Left ventricle myocardium superior (tissue), 1 donor: ENCODE measurements at regions not wholly inside any gene's neighbourhood (a gene's known extent, or its start where the extent isn't known, plus 50 kb on each side); places are given as distances from the start of the nearest gene placed in this dataset.
"Not testable (repeated sequence)": the region's sequence is repeated elsewhere in the genome, so short reads cannot be mapped to it uniquely, and the experiment has no call there.

Experiments
- ATAC-seq: fragments of 200-7000 bp; cut with Tn5 transposase; one replicate; pipeline ENCODE4 v1.9.1; 2020; ENCODE audit warnings: mild to moderate bottlenecking, moderate library complexity
- DNase-seq: peaks from one replicate; pipeline ENCODE4 v3.0.0-alpha.2; 2020
- intact Hi-C: fragments of 100-400 bp; cut with micrococcal nuclease; formaldehyde crosslinking; loops from one replicate; pipeline ENCODE4 v1.11.0; 2022
- donor health status: DM: no; HTN: yes; CAD: no; lungs with severe emphysema.

- ATAC-seq (no peak), DNase-seq (no peak)
- intact Hi-C loops = no loop called here
Measured at GRCh38 chr7:91352091-91352490, 87.9 kb downstream of the FZD1 start.

GRCh38 chr7:91353848-91354247 is 89.6 kb downstream of the FZD1 start:
- DNase-seq (no peak), ATAC-seq (no peak)
- intact Hi-C loops = no loop called here

- no peak for ATAC-seq
- DNase-seq = no peak
- intact Hi-C loops = no loop called here
Measured at GRCh38 chr7:91355695-91356435, 91.6 kb downstream of the FZD1 start.

DNA sequence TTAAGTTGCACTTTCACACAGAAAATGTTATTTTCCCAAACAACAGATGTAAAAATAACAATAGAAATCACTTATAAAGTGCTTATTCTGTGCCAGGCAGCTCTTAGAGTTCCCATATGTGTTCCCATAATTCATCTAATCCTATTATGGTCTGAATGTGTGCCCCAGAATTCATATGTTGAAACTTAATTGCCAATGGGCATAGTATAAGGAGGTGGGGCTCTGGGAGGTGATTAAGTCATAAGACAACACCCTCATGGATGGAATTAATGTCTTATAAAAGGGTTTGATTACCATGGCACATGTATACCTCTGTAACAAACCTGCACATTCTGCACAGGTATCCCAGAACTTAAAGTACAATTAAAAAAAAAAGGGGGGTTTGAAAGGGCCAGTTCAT is 92.7 kb downstream of the FZD1 start:
- intact Hi-C loops = no loop called here
- no peak for ATAC-seq
- no peak for DNase-seq

DNA sequence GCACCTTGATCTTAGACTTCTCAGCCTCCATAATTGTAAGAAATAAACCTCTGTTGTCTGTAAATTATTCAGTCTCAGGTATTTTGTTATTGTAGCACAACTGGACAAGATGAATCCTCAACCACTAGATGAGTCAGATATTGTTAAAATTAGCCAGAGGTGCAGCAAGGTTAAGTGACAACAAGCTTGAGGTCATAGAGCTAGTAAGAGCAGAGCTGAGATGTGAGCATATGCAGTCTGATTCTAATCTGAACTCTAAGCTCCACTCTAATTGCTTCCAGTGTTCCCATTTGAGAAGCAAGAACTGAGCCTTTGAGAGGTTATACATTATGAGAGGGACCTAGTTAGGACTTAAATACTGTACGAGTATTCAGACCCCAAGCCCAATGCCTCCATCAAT is 93.1 kb downstream of the FZD1 start:
- ATAC-seq (no peak), DNase-seq (no peak)
- intact Hi-C loops = no loop called here

- DNase-seq (no peak), ATAC-seq (no peak)
- intact Hi-C loops = no loop called here
Measured at GRCh38 chr7:91357901-91358300, 93.7 kb downstream of the FZD1 start.

- ATAC-seq (no peak), DNase-seq (no peak)
- intact Hi-C loops = no loop called here
Measured at GRCh38 chr7:91358303-91358702, 94.1 kb downstream of the FZD1 start.

DNA sequence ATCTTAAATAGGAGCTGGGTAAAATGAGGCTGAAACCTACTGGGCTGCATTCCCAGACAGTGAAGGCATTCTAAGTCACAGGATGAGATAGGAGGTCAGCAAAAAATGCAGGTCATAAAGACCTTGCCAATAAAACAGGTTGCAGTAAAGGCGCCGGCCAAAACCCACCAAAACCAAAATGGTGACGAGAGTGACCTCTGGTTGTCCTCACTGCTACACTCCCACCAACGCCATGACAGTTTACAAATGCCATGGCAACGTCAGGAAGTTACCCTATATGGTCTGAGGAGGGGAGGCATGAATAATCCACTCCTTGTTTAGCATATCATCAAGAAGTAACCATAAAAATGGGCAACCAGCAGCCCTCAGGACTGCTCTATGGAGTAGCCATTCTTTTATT is 100.9 kb downstream of the FZD1 start:
- DNase-seq, intact Hi-C loops, ATAC-seq: not testable (repeated sequence)

DNA sequence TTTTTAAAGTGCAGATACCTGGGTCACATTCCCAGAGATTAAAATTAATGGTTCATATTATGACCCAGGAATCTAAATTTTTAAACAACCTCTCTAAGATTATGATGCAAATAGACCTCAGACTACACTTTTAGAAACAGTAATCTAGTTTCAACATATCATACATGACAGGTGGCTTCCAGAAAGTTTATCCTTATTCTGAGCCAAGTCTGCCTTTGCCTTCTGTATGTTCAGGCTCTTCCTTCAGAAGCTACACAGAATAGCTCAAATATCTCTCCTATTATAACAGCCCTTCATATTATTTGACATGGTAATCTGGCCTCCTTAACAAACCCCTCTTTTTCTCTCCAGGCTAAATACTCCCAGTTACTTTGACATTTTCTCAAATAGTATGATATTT is 101.9 kb downstream of the FZD1 start:
- no peak for DNase-seq
- intact Hi-C loops = no loop called here
- no peak for ATAC-seq

DNA sequence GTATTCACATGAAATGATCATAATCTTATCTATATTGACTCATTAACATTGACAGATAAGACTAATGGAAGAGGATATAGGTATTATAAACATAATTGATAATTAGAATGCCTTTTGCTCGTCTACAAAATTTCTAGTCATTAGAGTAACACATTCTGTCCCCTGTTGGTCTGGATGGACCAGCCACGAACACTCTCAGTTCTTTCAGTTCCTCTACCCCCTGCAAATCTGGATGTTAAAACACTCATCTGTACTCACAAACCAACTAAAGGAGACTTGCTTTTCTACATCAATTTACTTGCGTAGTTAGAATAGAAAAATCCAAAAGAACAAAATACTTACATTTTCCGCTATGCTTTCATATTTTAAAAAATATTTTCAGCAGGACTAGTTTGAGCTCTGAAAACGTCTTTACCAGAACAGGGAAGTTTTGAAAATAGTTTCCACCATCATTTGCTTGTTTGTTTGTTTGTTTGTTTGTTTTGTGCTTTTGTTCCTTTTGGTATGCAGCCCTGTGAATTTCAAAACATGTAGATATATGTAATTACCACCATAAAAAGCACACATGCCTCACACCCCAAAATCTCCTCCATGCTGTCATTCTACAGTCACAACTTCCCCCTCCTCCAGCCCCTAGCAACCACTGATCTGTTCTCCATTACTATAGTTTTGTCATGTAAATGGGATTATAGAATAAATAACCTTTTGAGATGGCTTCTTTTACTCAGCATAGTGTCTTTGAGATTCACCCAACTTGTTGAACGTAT is 103.8 kb downstream of the FZD1 start:
- DNase-seq (no peak), ATAC-seq (no peak)
- intact Hi-C loops = no loop called here

GRCh38 chr7:91372323-91372722 is 108.1 kb downstream of the FZD1 start:
- DNase-seq (no peak), ATAC-seq (no peak)
- intact Hi-C loops = no loop called here

GRCh38 chr7:91373111-91373800 is 109.0 kb downstream of the FZD1 start:
- no peak for ATAC-seq
- intact Hi-C loops = no loop called here

GRCh38 chr7:91374321-91374989 is 110.2 kb downstream of the FZD1 start:
- intact Hi-C loops = no loop called here
- ATAC-seq (no peak), DNase-seq (no peak)

More at GRCh38 chr7:91373111-91373800, 109.0 kb downstream of the FZD1 start:
- no peak for DNase-seq

DNA sequence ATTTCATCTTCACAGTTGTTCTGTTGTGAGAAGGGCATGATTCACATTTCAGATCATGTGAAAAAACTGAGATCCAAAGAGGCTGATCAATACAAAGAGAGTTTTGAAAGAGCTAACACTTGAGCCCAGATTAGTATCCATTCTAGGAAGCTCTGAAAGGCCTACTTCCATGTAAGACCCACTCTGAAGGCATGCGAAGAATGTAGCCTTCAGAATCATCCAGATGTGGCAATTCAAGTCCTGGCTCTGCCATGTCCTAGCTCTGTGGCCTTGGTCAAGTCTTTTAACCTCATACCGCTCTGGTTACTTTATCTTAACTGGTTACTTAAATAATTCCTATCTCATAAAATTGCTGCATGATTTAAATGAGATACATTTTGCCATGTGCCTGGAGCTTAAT is 111.1 kb downstream of the FZD1 start:
- intact Hi-C loops = no loop called here
- no peak for ATAC-seq
- DNase-seq = no peak

- intact Hi-C loops = no loop called here
- no peak for DNase-seq
- no peak for ATAC-seq
Measured at GRCh38 chr7:91378131-91378530, 113.9 kb downstream of the FZD1 start.

- intact Hi-C loops = no loop called here
- ATAC-seq (no peak), DNase-seq (no peak)
Measured at GRCh38 chr7:91379236-91379635, 115.0 kb downstream of the FZD1 start.

DNA sequence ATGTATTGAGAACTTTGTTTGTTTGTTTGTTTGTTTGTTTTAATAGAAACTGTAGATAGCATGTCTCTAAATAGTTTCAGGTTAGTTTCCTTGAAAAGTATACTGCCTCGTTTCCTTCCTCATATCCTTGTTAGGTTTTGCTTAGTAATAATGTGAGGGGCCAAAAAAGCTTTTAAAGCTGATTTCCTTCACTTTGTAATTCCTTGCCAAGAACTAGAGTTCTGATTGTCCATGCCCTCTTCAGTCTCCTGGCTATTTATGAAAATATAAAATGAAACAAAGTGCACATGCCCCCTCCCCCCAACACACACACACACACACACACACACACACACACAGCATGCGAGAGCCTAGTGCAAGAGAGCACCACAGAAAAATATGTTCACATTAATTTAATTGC is 115.8 kb downstream of the FZD1 start:
- ATAC-seq (no peak), DNase-seq (no peak)
- intact Hi-C loops = no loop called here

DNA sequence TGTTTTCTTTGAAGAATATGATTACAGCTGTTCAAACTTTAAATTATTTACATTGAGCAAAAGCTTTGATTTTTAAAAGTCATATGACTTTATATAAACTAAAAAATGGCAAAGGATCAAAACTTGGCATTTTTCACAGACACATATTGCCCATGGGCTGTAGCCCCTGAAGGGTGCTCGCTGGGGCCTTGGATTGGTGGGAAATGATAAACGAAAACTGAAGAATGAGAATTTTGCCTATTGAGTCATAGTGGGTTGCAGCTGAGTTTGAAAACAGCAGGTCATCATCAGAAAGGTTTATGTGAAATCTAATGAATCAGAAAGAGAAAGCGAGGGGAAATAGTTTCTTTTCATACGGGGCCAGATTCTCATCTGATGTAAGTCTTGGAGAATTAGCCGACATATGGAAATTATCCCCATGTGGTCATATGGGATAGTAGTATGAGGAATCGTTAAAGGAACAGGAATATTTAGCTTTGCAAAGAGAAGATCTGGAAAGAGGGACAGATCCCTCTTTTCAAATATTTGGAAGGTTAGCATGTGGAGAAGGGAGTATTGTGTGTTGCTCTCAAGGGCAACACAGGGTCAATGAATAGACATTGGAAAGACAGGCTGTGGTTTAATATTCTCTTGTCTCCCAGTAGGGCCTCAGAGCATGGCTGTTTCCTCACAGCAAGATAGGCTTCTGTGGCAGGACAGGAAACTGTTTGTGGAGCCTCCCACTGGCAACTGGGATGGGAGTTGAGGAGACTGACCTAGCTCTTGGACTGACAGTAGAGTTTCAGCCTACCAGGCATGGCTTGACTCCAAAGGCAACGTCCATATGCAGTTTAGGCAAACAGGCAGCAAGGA is 119.0 kb downstream of the FZD1 start:
- DNase-seq (no peak), ATAC-seq (no peak)
- intact Hi-C loops = no loop called here

GRCh38 chr7:91383905-91384274 is 119.7 kb downstream of the FZD1 start:
- no peak for DNase-seq
- no peak for ATAC-seq
- intact Hi-C loops = no loop called here
